HUES48 (cell line): ENCODE measurements at regions not wholly inside any gene's neighbourhood (a gene's known extent, or its start where the extent isn't known, plus 50 kb on each side); places are given as distances from the start of the nearest gene placed in this dataset.
A peak's percentile ranks its signal among the peaks of the same experiment; 100 is the strongest.

Experiments used
- H3K27ac ChIP-seq: one replicate; pipeline ENCODE4 v1.7.0; 2013; ENCODE audit warnings: low read depth, low read length, inconsistent platforms
- H3K27me3 ChIP-seq: 2 replicates; pipeline ENCODE4 v1.6.1; 2013; ENCODE audit warnings: mild to moderate bottlenecking, low read length; ENCODE audit not compliant: control insufficient read depth, insufficient read depth
- H3K36me3 ChIP-seq: 2 replicates; pipeline ENCODE4 v1.6.1; 2013; ENCODE audit warnings: low read length; ENCODE audit not compliant: control insufficient read depth, insufficient read depth
- H3K4me1 ChIP-seq: 2 replicates; pipeline ENCODE4 v1.6.1; 2013; ENCODE audit warnings: mild to moderate bottlenecking, low read length; ENCODE audit not compliant: control insufficient read depth, insufficient read depth
- H3K4me3 ChIP-seq: 2 replicates; pipeline ENCODE4 v1.5.1; 2013; ENCODE audit warnings: mild to moderate bottlenecking, low read depth, low read length
- H3K9ac ChIP-seq: 2 replicates; pipeline ENCODE4 v1.6.1; 2013; ENCODE audit warnings: mild to moderate bottlenecking, low read depth, low read length, moderate library complexity
- H3K9me3 ChIP-seq: 2 replicates; pipeline ENCODE4 v1.6.1; 2013; ENCODE audit warnings: low read length; ENCODE audit not compliant: control insufficient read depth, insufficient read depth

GRCh38 chr18:34033968-34034367 lies 190.7 kb downstream of the NOL4 start:
- Histone ChIP-seq H3K36me3 (no peaks in the 10 kb centered on the region), H3K4me3 (no peak overlapping the region), H3K9me3 (no peaks in the 10 kb centered on the region), H3K9ac (no peak overlapping the region), H3K27ac (no peak overlapping the region), H3K4me1 (no peaks in the 10 kb centered on the region), H3K27me3 (no peaks in the 10 kb centered on the region)

DNA sequence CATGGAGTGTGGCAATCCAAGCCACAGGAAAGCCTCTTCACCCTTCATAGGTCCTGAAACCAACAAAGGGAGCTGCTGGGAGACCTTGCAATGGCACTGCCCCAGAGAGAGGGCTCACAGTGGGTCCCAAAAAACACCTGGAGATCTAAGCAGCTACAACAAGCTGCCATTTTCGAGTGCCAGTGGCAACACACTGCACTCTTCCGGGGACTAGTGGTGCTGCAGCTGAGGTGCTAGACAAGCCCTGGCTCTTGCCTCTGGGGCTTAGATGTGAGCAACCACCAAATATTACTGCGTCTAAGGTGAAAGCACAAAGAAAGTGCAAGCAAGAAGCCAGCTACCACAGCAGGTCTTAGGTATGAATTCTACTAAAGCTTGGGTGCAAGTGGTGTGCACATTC lies 192.9 kb downstream of the NOL4 start:
- no peak overlapping the region for H3K4me3 ChIP-seq
- no peaks in the 10 kb centered on the region for H3K27me3 ChIP-seq
- H3K27ac ChIP-seq, result no peak overlapping the region
- H3K4me1 ChIP-seq, result no peaks in the 10 kb centered on the region
- H3K9ac ChIP-seq, result no peak overlapping the region
- no peaks in the 10 kb centered on the region for H3K9me3 ChIP-seq
- H3K36me3 ChIP-seq, result no peaks in the 10 kb centered on the region

DNA sequence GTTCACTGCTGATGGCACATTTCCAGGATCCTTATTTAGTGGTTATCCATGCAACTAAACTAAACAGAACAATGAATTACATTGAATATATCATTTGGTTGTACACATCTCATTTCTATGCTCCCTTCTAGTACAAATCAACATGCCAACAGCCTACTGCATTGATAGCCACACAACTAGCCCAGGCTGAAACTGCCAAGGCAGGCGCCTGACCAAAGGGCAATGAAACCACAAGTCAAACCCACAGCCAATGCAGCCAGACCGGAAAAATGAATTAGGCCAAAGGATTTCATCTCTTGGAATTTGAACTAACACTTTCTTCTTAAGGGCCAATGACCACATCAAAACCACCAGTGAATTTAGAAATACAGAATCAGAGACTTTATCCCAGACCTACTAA lies 196.4 kb downstream of the NOL4 start:
- no peaks in the 10 kb centered on the region for H3K36me3 ChIP-seq
- H3K4me3 ChIP-seq, result no peak overlapping the region
- no peak overlapping the region for H3K9ac ChIP-seq
- H3K27ac ChIP-seq, result no peak overlapping the region
- no peaks in the 10 kb centered on the region for H3K27me3 ChIP-seq
- H3K9me3 ChIP-seq, result no peaks in the 10 kb centered on the region
- 0 out of 2 replicates have a peak, but pooled peaks cover 3% of the 10 kb centered on the region for H3K4me1 ChIP-seq

DNA sequence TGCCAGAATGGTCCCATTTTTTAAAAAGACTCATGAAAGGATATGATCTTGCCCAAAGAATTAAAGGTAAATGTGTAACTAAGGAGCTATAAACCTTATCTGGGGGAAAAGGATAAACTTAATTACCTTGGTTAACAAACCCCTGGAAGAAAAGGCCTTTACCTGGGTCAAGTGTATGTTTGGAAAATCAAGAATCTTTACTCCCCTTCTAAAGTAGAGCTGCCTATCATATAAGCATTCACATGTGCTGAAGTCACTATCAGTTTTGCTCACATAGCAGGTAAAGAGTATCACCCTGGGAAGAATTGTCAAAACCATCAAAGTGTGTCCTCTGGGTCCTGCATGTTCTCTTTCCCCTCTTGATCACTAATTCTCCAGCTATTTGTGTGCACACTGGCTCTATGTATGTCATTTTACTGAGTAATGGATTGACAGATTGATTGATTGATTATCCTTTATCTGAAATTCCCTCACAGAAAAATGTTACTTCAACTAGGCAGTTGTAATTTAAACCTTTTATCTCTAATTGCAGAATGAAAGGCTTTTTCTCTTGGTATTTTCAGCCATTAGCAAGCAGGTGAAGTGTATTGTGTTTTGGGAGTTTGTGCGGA lies 199.4 kb downstream of the NOL4 start:
- Histone ChIP-seq H3K36me3 (no peaks in the 10 kb centered on the region), H3K4me3 (no peak overlapping the region), H3K9me3 (no peaks in the 10 kb centered on the region), H3K27me3 (no peaks in the 10 kb centered on the region), H3K4me1 (0 out of 2 replicates have a peak, but pooled peaks cover 3% of the 10 kb centered on the region), H3K9ac (no peak overlapping the region), H3K27ac (no peak overlapping the region)

DNA sequence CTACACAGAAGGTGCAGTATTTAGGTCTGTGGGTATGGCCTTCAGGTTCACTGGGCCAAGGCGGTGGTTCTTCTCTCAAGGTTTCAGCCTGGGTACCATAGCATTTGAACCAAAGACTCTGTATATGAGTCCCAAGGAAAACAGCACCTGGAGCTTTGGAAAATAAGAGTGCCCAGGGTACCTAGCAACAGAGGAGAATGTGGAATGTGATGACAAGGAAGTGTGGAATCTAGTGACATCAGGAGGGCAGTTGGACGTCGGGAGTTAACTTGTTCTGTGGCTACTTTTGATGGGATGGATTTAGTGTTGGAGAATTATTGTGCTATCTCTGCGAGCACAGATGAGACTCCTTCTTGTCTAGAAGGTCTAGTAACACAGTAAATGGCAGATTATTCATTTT lies 201.2 kb downstream of the NOL4 start:
- 0 out of 2 replicates have a peak, but pooled peaks cover 3% of the 10 kb centered on the region for H3K4me1 ChIP-seq
- H3K9ac ChIP-seq, result no peak overlapping the region
- no peaks in the 10 kb centered on the region for H3K27me3 ChIP-seq
- H3K9me3 ChIP-seq, result no peaks in the 10 kb centered on the region
- no peaks in the 10 kb centered on the region for H3K36me3 ChIP-seq
- H3K27ac ChIP-seq, result no peak overlapping the region
- H3K4me3 ChIP-seq, result no peak overlapping the region

GRCh38 chr18:34018336-34018735 lies 206.4 kb downstream of the NOL4 start:
- Histone ChIP-seq H3K9ac (no peak overlapping the region), H3K4me3 (no peak overlapping the region), H3K27me3 (no peaks in the 10 kb centered on the region), H3K4me1 (no peaks in the 10 kb centered on the region), H3K27ac (no peak overlapping the region), H3K36me3 (no peaks in the 10 kb centered on the region), H3K9me3 (no peaks in the 10 kb centered on the region)

DNA sequence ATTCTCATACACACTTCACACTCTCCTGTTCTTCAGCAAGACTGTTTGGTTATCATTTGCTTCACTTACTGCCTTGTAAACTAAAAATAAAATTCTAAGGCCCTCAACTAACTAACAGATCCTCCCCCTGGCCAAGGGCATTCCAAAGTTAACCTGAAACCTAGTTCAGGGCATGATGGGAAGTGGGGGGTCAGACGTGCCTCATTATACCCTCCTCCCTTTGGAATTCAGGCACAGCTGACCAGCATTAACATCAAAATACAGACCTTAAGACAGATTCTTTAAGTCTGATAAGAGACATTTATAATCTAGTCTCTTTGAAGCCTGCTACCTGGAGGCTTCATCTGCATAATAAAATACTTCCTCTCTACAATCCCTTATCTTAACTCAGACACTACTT lies 221.0 kb downstream of the NOL4 start:
- Histone ChIP-seq H3K9ac (no peak overlapping the region), H3K36me3 (no peaks in the 10 kb centered on the region), H3K27ac (peak overlapping the region; percentile 57), H3K27me3 (no peaks in the 10 kb centered on the region), H3K4me3 (no peak overlapping the region), H3K4me1 (peaks cover 6% of the 10 kb centered on the region), H3K9me3 (no peaks in the 10 kb centered on the region)

DNA sequence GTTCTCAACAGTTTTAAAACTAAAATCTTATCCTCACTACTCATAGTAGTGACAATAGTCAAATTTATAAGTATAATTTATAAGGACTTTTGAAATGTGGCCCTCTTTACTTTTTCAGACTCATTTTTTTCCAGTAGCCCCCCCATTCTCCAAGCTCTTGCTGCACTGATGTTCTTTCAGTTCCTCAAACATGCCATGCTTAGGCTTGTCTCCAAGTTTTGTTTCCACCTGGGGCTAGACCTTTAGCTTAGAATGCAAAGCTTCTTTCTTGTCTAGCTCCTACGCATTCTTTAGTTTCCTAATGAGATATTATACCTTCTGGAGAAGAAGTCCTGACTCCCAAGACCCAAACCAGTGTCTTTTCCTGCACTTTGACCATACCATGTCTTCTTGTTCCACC lies 222.6 kb downstream of the NOL4 start:
- Histone ChIP-seq H3K36me3 (no peaks in the 10 kb centered on the region), H3K4me3 (no peak overlapping the region), H3K9ac (no peak overlapping the region), H3K9me3 (no peaks in the 10 kb centered on the region), H3K27ac (no peak overlapping the region), H3K27me3 (no peaks in the 10 kb centered on the region), H3K4me1 (peaks cover 6% of the 10 kb centered on the region)

DNA sequence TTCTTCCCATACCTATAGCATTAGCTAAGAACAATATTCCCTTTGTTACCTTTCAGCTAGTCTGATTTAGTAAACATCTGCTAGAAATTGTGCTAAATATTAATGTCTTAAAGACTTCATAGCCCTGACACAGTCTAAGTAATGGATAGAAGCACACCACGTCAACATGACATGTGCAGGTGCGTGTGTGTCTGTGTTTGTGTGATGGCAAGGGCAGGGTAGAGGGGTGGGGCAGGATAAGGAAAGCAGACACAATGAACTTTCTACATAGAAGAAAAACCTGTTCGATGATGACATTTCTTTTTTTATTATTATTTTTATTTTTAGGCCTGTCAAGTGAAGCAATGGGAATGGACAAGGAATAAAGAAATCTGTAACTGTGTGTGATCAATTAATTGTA lies 223.3 kb downstream of the NOL4 start:
- Histone ChIP-seq H3K36me3 (no peaks in the 10 kb centered on the region), H3K4me3 (no peak overlapping the region), H3K27me3 (no peaks in the 10 kb centered on the region), H3K4me1 (peaks cover 6% of the 10 kb centered on the region), H3K9ac (no peak overlapping the region), H3K9me3 (0 out of 2 replicates have a peak, but pooled peaks cover 3% of the 10 kb centered on the region), H3K27ac (no peak overlapping the region)

- Histone ChIP-seq H3K36me3 (no peaks in the 10 kb centered on the region), H3K27ac (no peak overlapping the region), H3K9me3 (no peaks in the 10 kb centered on the region), H3K4me3 (no peak overlapping the region), H3K9ac (no peak overlapping the region), H3K27me3 (no peaks in the 10 kb centered on the region), H3K4me1 (0 out of 2 replicates have a peak, but pooled peaks cover 5% of the 10 kb centered on the region)
Measured at GRCh38 chr18:33987206-33987605, 237.5 kb downstream of the NOL4 start.

- H3K27me3 ChIP-seq, result no peaks in the 10 kb centered on the region
- 0 out of 2 replicates have a peak, but pooled peaks cover 5% of the 10 kb centered on the region for H3K4me1 ChIP-seq
Measured at GRCh38 chr18:33983126-33983525, 241.6 kb downstream of the NOL4 start.

More at GRCh38 chr18:33983126-33983525, 241.6 kb downstream of the NOL4 start:
- no peak overlapping the region for H3K4me3 ChIP-seq
- H3K27ac ChIP-seq, result no peak overlapping the region
- no peaks in the 10 kb centered on the region for H3K36me3 ChIP-seq
- no peaks in the 10 kb centered on the region for H3K9me3 ChIP-seq
- H3K9ac ChIP-seq, result no peak overlapping the region
